ENCODE measurements at regions not wholly inside any gene's neighbourhood (a gene's known extent, or its start where the extent isn't known, plus 50 kb on each side); places are given as distances from the start of the nearest gene placed in this dataset.
"Not testable (repeated sequence)": the region's sequence is repeated elsewhere in the genome, so short reads cannot be mapped to it uniquely, and the experiment has no call there.

GRCh38 chr13:24995225-24995804 lies 100.6 kb upstream of the PABPC3 start:
- DNase-seq (ENCODE audit: low spot score) = peak; percentile 80

GRCh38 chr13:24997367-24997967 lies 98.5 kb upstream of the PABPC3 start:
- DNase-seq (ENCODE audit: low spot score) = peak; percentile 47

GRCh38 chr13:24998433-24998832 lies 97.5 kb upstream of the PABPC3 start:
- DNase-seq (ENCODE audit: low spot score) = no peak

- DNase-seq (ENCODE audit: low spot score) = no peak
Measured at GRCh38 chr13:25001476-25002206, 94.3 kb upstream of the PABPC3 start.

GRCh38 chr13:25002311-25002710 lies 93.6 kb upstream of the PABPC3 start:
- DNase-seq (ENCODE audit: low spot score) = not testable (repeated sequence)

- not testable (repeated sequence) for DNase-seq (ENCODE audit: low spot score)
Measured at GRCh38 chr13:25004489-25004888, 91.4 kb upstream of the PABPC3 start.

- DNase-seq (ENCODE audit: low spot score) = not testable (repeated sequence)
Measured at GRCh38 chr13:25005050-25005497, 90.9 kb upstream of the PABPC3 start.

GRCh38 chr13:25007389-25007788 lies 88.5 kb upstream of the PABPC3 start:
- DNase-seq (ENCODE audit: low spot score) = not testable (repeated sequence)

- DNase-seq (ENCODE audit: low spot score) = not testable (repeated sequence)
Measured at GRCh38 chr13:25014398-25014973, 81.5 kb upstream of the PABPC3 start.

- DNase-seq (ENCODE audit: low spot score) = not testable (repeated sequence)
Measured at GRCh38 chr13:25017176-25017575, 78.8 kb upstream of the PABPC3 start.

- DNase-seq (ENCODE audit: low spot score) = peak; percentile 72
Measured at GRCh38 chr13:25017808-25018728, 77.9 kb upstream of the PABPC3 start.

- no peak for DNase-seq (ENCODE audit: low spot score)
Measured at GRCh38 chr13:25018729-25019115, 77.2 kb upstream of the PABPC3 start.

- DNase-seq (ENCODE audit: low spot score) = not testable (repeated sequence)
Measured at GRCh38 chr13:25019741-25020140, 76.2 kb upstream of the PABPC3 start.

- no peak for DNase-seq (ENCODE audit: low spot score)
Measured at GRCh38 chr13:25024175-25024574, 71.8 kb upstream of the PABPC3 start.

- DNase-seq (ENCODE audit: low spot score) = no peak
Measured at GRCh38 chr13:25032160-25032559, 63.8 kb upstream of the PABPC3 start.

- DNase-seq (ENCODE audit: low spot score) = no peak
Measured at GRCh38 chr13:25034173-25034572, 61.8 kb upstream of the PABPC3 start.

- peak; percentile 73 for DNase-seq (ENCODE audit: low spot score)
Measured at GRCh38 chr13:25037057-25037813, 58.7 kb upstream of the PABPC3 start.

GRCh38 chr13:25042151-25042865 lies 53.6 kb upstream of the PABPC3 start:
- no peak for DNase-seq (ENCODE audit: low spot score)

- DNase-seq (ENCODE audit: low spot score) = no peak
Measured at GRCh38 chr13:25044071-25044470, 51.9 kb upstream of the PABPC3 start.
